ENCODE measurements at regions not wholly inside any gene's neighbourhood (a gene's known extent, or its start where the extent isn't known, plus 50 kb on each side); places are given as distances from the start of the nearest gene placed in this dataset.

- TF ChIP-seq POLR2AphosphoS5 (IDR thresholded peaks at IDR 0.05; ENCODE audit: insufficient read depth in 1 of 2, low read depth in 1 of 2) (no peak), POLR2A (IDR thresholded peaks at IDR 0.05) (no peak), CTCF (IDR thresholded peaks at IDR 0.05) (peak; percentile 18 to 74 (median 64))
- no peak for DNase-seq (ENCODE audit: extremely low spot score in 2 of 2)
- no peak overlapping the region for H3K27ac ChIP-seq
Observed at GRCh38 chr13:31424130-31424729, 224.5 kb downstream of the B3GLCT start.

GRCh38 chr13:31426395-31426794 is 226.6 kb downstream of the B3GLCT start:
- Histone ChIP-seq H3K4me3 (no peak overlapping the region), H3K36me3 (no peaks in the 10 kb centered on the region), H3K27ac (no peak overlapping the region), H3K9me3 (no peaks in the 10 kb centered on the region), H3K27me3 (no peaks in the 10 kb centered on the region), H3K4me1 (no peaks in the 10 kb centered on the region)
- TF ChIP-seq POLR2A (IDR thresholded peaks at IDR 0.05) (no peak), POLR2AphosphoS5 (IDR thresholded peaks at IDR 0.05; ENCODE audit: insufficient read depth in 1 of 2, low read depth in 1 of 2) (no peak), CTCF (IDR thresholded peaks at IDR 0.05) (no peak)
- no peak for DNase-seq (ENCODE audit: extremely low spot score in 2 of 2)
- intact Hi-C loops (cut with DNase I): loop anchor here (10.0 kb wide), 1 partner anchor 192 kb away; no protein-coding TSS in a partner anchor

More at GRCh38 chr13:31424130-31424729, 224.5 kb downstream of the B3GLCT start:
- Histone ChIP-seq H3K9me3 (no peaks in the 10 kb centered on the region), H3K4me3 (no peak overlapping the region), H3K27me3 (no peaks in the 10 kb centered on the region), H3K36me3 (no peaks in the 10 kb centered on the region), H3K4me1 (no peaks in the 10 kb centered on the region)
- intact Hi-C loops (cut with DNase I): loop anchor here (10.0 kb wide), 1 partner anchor 189 kb away; no protein-coding TSS in a partner anchor

- H3K36me3 ChIP-seq: no peaks in the 10 kb centered on the region
- no peak overlapping the region for H3K4me3 ChIP-seq
- no peaks in the 10 kb centered on the region for H3K9me3 ChIP-seq
- H3K27me3 ChIP-seq: no peaks in the 10 kb centered on the region
- no peaks in the 10 kb centered on the region for H3K4me1 ChIP-seq
- intact Hi-C loops (cut with DNase I): loop anchor here (10.0 kb wide), 1 partner anchor 193 kb away; no protein-coding TSS in a partner anchor
- no peak for DNase-seq (ENCODE audit: extremely low spot score in 2 of 2)
- H3K27ac ChIP-seq: no peak overlapping the region
- TF ChIP-seq POLR2AphosphoS5 (IDR thresholded peaks at IDR 0.05; ENCODE audit: insufficient read depth in 1 of 2, low read depth in 1 of 2): no peak
- no peak for TF ChIP-seq CTCF (IDR thresholded peaks at IDR 0.05)
- TF ChIP-seq POLR2A (IDR thresholded peaks at IDR 0.05): no peak
Observed at GRCh38 chr13:31427151-31428100, 227.7 kb downstream of the B3GLCT start.

GRCh38 chr13:31431722-31432137 is 232.0 kb downstream of the B3GLCT start:
- DNase-seq (ENCODE audit: extremely low spot score in 2 of 2): no peak
- TF ChIP-seq POLR2AphosphoS5 (IDR thresholded peaks at IDR 0.05; ENCODE audit: insufficient read depth in 1 of 2, low read depth in 1 of 2): no peak
- TF ChIP-seq POLR2A (IDR thresholded peaks at IDR 0.05): no peak
- peak; percentile 8 to 60 (median 30) for TF ChIP-seq CTCF (IDR thresholded peaks at IDR 0.05)
- intact Hi-C loops (cut with DNase I): loop anchor here (5.0 kb wide), 1 partner anchor 306 kb away; the partner anchor contains the start of gene RXFP2

More at GRCh38 chr13:31431722-31432137, 232.0 kb downstream of the B3GLCT start:
- Histone ChIP-seq H3K4me3 (no peak overlapping the region), H3K27ac (no peak overlapping the region), H3K9me3 (no peaks in the 10 kb centered on the region), H3K27me3 (no peaks in the 10 kb centered on the region), H3K36me3 (no peaks in the 10 kb centered on the region), H3K4me1 (no peaks in the 10 kb centered on the region)
